GM12892 (cell line): ENCODE measurements at regions not wholly inside any gene's neighbourhood (a gene's known extent, or its start where the extent isn't known, plus 50 kb on each side); places are given as distances from the start of the nearest gene placed in this dataset.

ENCODE experiments used
- DNase-seq: peaks from one replicate; pipeline ENCODE4 v3.0.0; 2011; ENCODE audit not compliant: insufficient read length
- FAIRE-seq: peaks from 2 replicates; lab custom pipeline; 2011; peaks lifted over from hg19 to GRCh38; lab: Jason Lieb, UNC
- POLR2A ChIP-seq: IDR thresholded peaks from 2 replicates; pipeline ENCODE4 v1.6.1; 2011; ENCODE audit warnings: low read depth, low read length, control low read depth
- POLR2AphosphoS5 ChIP-seq: IDR thresholded peaks from 2 replicates; pipeline ENCODE4 v1.6.1; 2011; ENCODE audit warnings: low read depth, low read length, control low read depth
- TAF1 ChIP-seq: IDR thresholded peaks from 2 replicates; pipeline ENCODE4 v1.6.1; 2011; ENCODE audit warnings: low read depth, mild to moderate bottlenecking, control low read depth, low read length, borderline replicate concordance

- FAIRE-seq (no peak), DNase-seq (no peak)
- TF ChIP-seq POLR2A, result no peak
- TF ChIP-seq TAF1, result no peak
- no peak for TF ChIP-seq POLR2AphosphoS5
Measured at GRCh38 chr10:129233351-129234148, 233.5 kb upstream of the MGMT start.

GRCh38 chr10:129236274-129236691 lies 230.8 kb upstream of the MGMT start:
- TF ChIP-seq TAF1 (no peak), POLR2A (no peak), POLR2AphosphoS5 (no peak)
- no peak for DNase-seq
- FAIRE-seq, result no peak

GRCh38 chr10:129241461-129241860 lies 225.6 kb upstream of the MGMT start:
- TF ChIP-seq POLR2AphosphoS5, result no peak
- FAIRE-seq (no peak), DNase-seq (no peak)

GRCh38 chr10:129244298-129244697 lies 222.7 kb upstream of the MGMT start:
- DNase-seq, result no peak
- FAIRE-seq, result no peak
- TF ChIP-seq TAF1 (no peak), POLR2AphosphoS5 (no peak), POLR2A (no peak)

GRCh38 chr10:129244757-129245156 lies 222.3 kb upstream of the MGMT start:
- TF ChIP-seq POLR2A, result no peak
- TF ChIP-seq TAF1, result no peak
- TF ChIP-seq POLR2AphosphoS5, result no peak
- no peak for DNase-seq
- no peak for FAIRE-seq

- FAIRE-seq (no peak), DNase-seq (no peak)
- no peak for TF ChIP-seq TAF1
- TF ChIP-seq POLR2AphosphoS5, result no peak
- no peak for TF ChIP-seq POLR2A
Measured at GRCh38 chr10:129253161-129253864, 213.7 kb upstream of the MGMT start.

GRCh38 chr10:129253865-129254179 lies 213.2 kb upstream of the MGMT start:
- TF ChIP-seq TAF1 (no peak), POLR2A (no peak), POLR2AphosphoS5 (no peak)
- DNase-seq (no peak), FAIRE-seq (no peak)

- no peak for TF ChIP-seq POLR2AphosphoS5
- no peak for FAIRE-seq
Measured at GRCh38 chr10:129258283-129258923, 208.6 kb upstream of the MGMT start.

GRCh38 chr10:129259128-129259815 lies 207.8 kb upstream of the MGMT start:
- FAIRE-seq (no peak), DNase-seq (no peak)
- TF ChIP-seq TAF1, result no peak
- TF ChIP-seq POLR2AphosphoS5, result no peak
- no peak for TF ChIP-seq POLR2A

More at GRCh38 chr10:129258283-129258923, 208.6 kb upstream of the MGMT start:
- no peak for DNase-seq

GRCh38 chr10:129272176-129272575 lies 194.9 kb upstream of the MGMT start:
- DNase-seq (no peak), FAIRE-seq (no peak)
- TF ChIP-seq TAF1 (no peak), POLR2AphosphoS5 (no peak), POLR2A (no peak)
